Posterior vena cava (tissue), 2 donors: ENCODE measurements at regions not wholly inside any gene's neighbourhood (a gene's known extent, or its start where the extent isn't known, plus 50 kb on each side); places are given as distances from the start of the nearest gene placed in this dataset.

Source experiments
- DNase-seq: peaks from one replicate; pipeline ENCODE4 v3.0.0-alpha.2; 2020; ENCODE audit warnings: low spot score
- intact Hi-C, 2 donors: fragments of 100-400 bp; cut with DNase I; formaldehyde crosslinking; loops; one replicate each; pipeline versions ENCODE4 v1.14.1 to v1.14.2; 2022 to 2023
- donor health status: DM: yes; HTN: yes; CAD: no.
- donor health status: DM: yes; HTN: yes; CAD: no.

GRCh38 chr5:31137676-31138075 is 55.8 kb upstream of the CDH6 start:
- intact Hi-C loops: no loop called here
- no peak for DNase-seq

- no peak for DNase-seq
Measured at GRCh38 chr5:31135542-31135941, 57.9 kb upstream of the CDH6 start.

DNA sequence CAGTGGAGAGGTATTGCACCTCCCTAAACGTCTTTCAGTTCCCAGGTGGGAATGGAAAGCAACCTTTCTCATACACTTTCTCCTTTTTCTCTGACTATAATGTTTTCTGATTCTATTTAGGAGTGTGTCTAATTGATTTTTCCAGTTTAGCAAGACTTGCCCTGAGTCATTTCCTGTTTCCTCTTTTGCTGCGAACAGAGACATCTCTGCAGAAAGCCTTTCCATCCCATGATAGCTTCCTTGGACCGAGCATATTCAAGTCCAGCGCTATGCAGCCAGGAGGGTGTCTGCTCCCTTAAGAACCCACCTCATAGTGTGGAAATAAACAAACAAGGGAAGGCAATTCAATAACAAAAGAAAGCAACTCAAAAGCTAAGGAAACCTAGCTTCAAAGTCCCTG is 60.0 kb upstream of the CDH6 start:
- no peak for DNase-seq
- intact Hi-C loops: no loop called here

More at GRCh38 chr5:31135542-31135941, 57.9 kb upstream of the CDH6 start:
- intact Hi-C loops: no loop called here

GRCh38 chr5:31131381-31131891 is 62.0 kb upstream of the CDH6 start:
- intact Hi-C loops: no loop called here
- DNase-seq: no peak

GRCh38 chr5:31130676-31131075 is 62.8 kb upstream of the CDH6 start:
- DNase-seq: no peak

DNA sequence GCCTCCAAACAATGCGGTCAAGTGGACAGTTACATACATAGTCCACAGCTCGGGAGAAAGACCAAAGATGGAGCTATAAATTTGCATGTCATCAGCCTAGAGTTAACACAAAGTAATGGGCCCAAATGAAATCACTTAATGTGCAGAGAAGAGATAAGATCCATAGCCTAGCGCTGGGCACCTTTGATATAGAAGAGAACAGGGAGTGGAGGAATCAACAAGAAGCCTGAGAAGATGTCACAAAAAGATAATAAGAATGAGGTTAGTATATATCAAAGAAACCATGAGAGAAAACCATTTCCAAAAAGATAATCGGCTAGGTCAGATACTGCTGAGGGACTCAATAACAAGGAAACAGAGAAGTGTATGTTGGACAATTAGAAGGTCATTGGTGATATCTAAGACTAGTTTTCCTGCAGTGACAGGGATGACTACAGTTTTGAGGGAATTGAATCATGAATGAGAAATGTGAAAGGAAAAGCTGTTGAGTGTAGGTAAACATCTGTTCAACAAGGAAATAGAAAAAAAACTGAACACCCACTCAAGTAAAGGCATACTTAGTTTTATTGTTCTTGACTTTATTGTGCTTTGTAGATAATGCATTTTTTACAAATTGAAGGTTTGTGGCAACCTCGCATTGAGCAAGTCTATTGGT is 68.7 kb upstream of the CDH6 start:
- no peak for DNase-seq
- intact Hi-C loops: no loop called here

More at GRCh38 chr5:31130676-31131075, 62.8 kb upstream of the CDH6 start:
- intact Hi-C loops: no loop called here

DNA sequence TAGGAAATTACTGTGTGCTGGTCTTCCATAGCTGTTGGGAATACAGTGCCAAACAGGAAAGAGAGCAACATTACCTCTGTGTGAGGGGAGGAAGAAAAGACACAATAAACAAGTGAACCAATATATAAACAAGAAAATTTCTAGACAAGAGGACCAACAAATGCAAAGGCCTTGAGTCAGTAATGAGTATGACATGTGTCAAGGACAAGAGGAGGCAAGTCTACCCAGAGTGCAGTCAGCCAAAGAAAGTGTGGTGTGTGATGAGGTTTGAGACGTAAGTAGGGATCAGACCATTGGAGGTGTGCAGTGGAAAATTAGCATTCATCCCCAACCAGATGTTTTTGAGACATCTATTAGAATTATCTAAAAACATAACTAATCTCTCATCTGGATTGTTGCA is 69.5 kb upstream of the CDH6 start:
- intact Hi-C loops: no loop called here
- DNase-seq: no peak

GRCh38 chr5:31122998-31123951 is 70.2 kb upstream of the CDH6 start:
- DNase-seq: no peak
- intact Hi-C loops: no loop called here

- intact Hi-C loops: no loop called here
- DNase-seq: no peak
Measured at GRCh38 chr5:31121224-31121623, 72.3 kb upstream of the CDH6 start.

DNA sequence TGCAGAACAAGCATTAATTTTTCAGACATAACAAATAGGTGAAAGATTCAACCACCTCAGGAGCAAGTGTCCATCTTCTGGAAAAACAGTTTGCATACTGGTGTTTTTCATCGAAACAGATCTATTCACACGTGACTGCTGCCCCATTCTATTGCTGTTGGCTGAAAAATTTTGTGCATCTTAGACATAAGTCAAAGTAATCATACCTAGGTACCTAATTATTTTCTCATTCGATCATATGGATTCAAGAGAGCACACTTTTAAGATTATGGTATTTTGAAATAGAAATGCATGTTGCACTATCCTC is 72.9 kb upstream of the CDH6 start:
- intact Hi-C loops: no loop called here

GRCh38 chr5:31119938-31120641 is 73.4 kb upstream of the CDH6 start:
- intact Hi-C loops: no loop called here
- DNase-seq: no peak

More for the DNA sequence above, 72.9 kb upstream of the CDH6 start:
- DNase-seq: no peak

GRCh38 chr5:31116466-31117031 is 76.9 kb upstream of the CDH6 start:
- intact Hi-C loops: no loop called here
- DNase-seq: no peak

DNA sequence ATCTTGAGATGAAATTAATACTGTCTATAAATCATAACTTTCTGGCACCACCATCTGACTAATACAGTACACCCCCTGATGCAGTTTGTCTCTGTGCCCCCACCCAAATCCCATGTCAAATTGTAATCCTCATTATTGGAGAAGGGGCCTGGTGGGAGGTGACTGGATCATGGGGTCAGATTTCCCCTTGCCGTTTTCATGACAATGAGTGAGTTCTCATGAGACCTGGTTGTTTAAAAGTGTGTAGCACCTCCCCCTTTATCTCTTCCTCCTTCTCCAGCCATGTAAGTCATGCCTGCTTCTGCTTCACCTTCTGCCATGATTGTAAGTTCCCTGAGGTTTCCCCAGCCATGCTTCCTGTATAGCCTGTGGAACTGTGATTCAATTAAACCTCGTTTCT is 78.7 kb upstream of the CDH6 start:
- DNase-seq: no peak
- intact Hi-C loops: loop anchor here in 1 of 2 donors (2.0 kb wide), 1 partner anchor 50 kb away; no protein-coding TSS in a partner anchor

- no peak for DNase-seq
- intact Hi-C loops: loop anchor here in 1 of 2 donors (2.0 kb wide), 1 partner anchor 51 kb away; no protein-coding TSS in a partner anchor
Measured at GRCh38 chr5:31113666-31114350, 79.7 kb upstream of the CDH6 start.

DNA sequence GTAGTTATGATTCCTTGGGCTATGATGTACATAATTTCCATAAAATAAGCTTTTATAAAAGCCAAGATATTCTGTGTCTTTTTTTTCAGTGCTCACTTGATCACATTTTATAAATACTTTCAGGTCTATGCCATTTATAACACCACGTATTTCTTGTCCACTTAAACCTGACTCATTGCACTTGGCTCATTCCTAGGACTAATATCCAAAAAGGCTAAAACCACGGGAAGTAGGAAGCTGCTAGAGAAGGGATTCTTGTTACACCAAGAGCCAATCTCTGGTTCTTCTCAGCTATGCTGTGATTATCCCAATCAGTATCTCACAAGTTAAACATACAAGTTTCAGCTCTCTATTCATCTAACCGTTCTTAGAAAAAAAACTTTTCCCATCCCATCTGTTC is 80.4 kb upstream of the CDH6 start:
- intact Hi-C loops: no loop called here
- no peak for DNase-seq

- DNase-seq: no peak
- intact Hi-C loops: loop anchor here in 1 of 2 donors (5.0 kb wide), 1 partner anchor 525 kb away; no protein-coding TSS in a partner anchor
Measured at GRCh38 chr5:31107091-31107518, 86.4 kb upstream of the CDH6 start.

GRCh38 chr5:31106691-31107090 is 86.8 kb upstream of the CDH6 start:
- intact Hi-C loops: loop anchor here in 1 of 2 donors (5.0 kb wide), 1 partner anchor 526 kb away; no protein-coding TSS in a partner anchor
- no peak for DNase-seq

DNA sequence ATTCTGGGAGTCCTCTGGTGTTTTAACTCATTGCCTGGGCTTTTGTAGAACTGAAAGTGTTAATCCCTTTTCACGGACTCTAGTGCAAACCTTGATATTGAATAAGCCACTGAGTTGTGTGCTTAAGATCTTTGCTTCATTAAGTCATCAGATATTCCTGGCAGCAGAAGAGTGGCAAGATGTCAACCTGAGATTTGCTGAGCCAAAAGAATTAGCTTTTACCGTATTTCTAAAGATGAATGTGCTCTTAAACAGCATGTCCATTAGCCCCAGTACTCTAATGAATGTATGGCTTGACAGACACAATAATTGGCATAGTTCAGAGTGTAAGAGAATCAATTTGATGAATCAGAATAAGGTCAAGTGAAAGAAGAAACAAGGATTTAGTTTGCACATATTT is 87.2 kb upstream of the CDH6 start:
- no peak for DNase-seq
- intact Hi-C loops: loop anchor here in 1 of 2 donors (5.0 kb wide), 1 partner anchor 526 kb away; no protein-coding TSS in a partner anchor

DNA sequence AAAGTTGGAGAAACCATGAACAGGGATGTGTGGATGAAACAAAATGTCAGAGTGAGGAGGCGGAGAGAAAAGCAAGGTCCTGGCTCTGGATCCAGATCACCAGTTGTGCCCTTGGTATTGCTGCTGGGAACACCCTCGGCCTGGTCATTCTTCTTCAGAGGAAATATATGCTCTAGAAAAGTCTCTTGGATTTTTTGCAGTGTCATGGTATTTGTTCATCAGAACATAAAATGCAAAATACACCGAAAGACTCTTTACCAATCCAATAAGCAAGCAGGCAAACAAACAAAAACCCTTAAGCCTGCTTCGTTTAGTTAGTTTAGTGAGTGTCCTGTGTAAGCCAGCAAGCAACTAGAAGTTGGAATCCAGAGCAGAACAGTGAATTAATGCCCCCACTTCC is 88.7 kb upstream of the CDH6 start:
- DNase-seq: no peak
- intact Hi-C loops: loop anchor here in 1 of 2 donors (5.0 kb wide), 1 partner anchor 528 kb away; no protein-coding TSS in a partner anchor
